NB4 (cell line): ENCODE measurements at regions not wholly inside any gene's neighbourhood (a gene's known extent, or its start where the extent isn't known, plus 50 kb on each side); places are given as distances from the start of the nearest gene placed in this dataset.

Experiments
- MAX ChIP-seq: IDR thresholded peaks from 2 replicates; pipeline ENCODE4 v1.6.1; 2011; ENCODE audit warnings: low read depth, low read length
- POLR2A ChIP-seq: IDR thresholded peaks from 2 replicates; pipeline ENCODE4 v1.6.1; 2011; ENCODE audit warnings: mild to moderate bottlenecking; ENCODE audit not compliant: insufficient read length; ENCODE audit errors: extremely low read depth
- TF ChIP-seq, protein P1 (sequence below): IDR thresholded peaks from one replicate; pipeline ENCODE4 v1.5.1; 2012; ENCODE audit warnings: low read depth, low read length

DNA sequence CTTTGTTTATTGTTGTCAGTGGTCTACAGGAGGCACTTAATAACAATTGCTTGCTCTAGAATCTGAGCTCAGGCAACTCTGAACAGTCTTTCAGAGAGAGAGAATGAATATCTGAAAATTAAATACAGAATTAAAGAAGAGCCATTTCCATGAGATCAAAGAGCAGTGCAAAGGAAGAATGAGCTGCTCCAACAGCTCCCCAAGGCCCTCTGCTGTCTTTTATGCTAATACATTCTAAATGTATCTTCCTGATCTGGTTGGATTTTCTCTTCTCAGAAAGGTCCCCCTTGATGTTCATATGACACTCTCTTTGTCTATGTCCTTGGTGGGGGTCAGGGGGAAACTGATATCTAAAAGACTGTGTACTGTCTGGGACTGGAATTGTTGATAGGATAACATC, 1029.6 kb downstream of the PCDH9 start:
- TF ChIP-seq, protein P1, sequence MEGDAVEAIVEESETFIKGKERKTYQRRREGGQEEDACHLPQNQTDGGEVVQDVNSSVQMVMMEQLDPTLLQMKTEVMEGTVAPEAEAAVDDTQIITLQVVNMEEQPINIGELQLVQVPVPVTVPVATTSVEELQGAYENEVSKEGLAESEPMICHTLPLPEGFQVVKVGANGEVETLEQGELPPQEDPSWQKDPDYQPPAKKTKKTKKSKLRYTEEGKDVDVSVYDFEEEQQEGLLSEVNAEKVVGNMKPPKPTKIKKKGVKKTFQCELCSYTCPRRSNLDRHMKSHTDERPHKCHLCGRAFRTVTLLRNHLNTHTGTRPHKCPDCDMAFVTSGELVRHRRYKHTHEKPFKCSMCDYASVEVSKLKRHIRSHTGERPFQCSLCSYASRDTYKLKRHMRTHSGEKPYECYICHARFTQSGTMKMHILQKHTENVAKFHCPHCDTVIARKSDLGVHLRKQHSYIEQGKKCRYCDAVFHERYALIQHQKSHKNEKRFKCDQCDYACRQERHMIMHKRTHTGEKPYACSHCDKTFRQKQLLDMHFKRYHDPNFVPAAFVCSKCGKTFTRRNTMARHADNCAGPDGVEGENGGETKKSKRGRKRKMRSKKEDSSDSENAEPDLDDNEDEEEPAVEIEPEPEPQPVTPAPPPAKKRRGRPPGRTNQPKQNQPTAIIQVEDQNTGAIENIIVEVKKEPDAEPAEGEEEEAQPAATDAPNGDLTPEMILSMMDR = no peak
- TF ChIP-seq POLR2A (no peak), MAX (no peak)
